Muscle of leg (tissue), 3 donors: ENCODE measurements at regions not wholly inside any gene's neighbourhood (a gene's known extent, or its start where the extent isn't known, plus 50 kb on each side); places are given as distances from the start of the nearest gene placed in this dataset.
A peak's percentile ranks its signal among the peaks of the same experiment; 100 is the strongest.

Experiments
- DNase-seq: peaks from one replicate; pipeline ENCODE4 v3.0.0; 2013
- H3K27ac ChIP-seq: one replicate; pipeline ENCODE4 v1.5.1; 2013; ENCODE audit warnings: mild to moderate bottlenecking, low read length, control low read depth
- H3K27me3 ChIP-seq: one replicate; pipeline ENCODE4 v1.6.1; 2013; ENCODE audit warnings: low read length; ENCODE audit not compliant: control insufficient read depth, insufficient read depth
- H3K36me3 ChIP-seq: one replicate; pipeline ENCODE4 v1.6.1; 2013; ENCODE audit warnings: low read length; ENCODE audit not compliant: control insufficient read depth, insufficient read depth
- H3K4me1 ChIP-seq: one replicate; pipeline ENCODE4 v1.6.1; 2013; ENCODE audit warnings: low read length; ENCODE audit not compliant: control insufficient read depth, insufficient read depth
- H3K4me3 ChIP-seq: one replicate; pipeline ENCODE4 v1.5.1; 2013; ENCODE audit warnings: low read length, control low read depth
- H3K9me3 ChIP-seq: replicated peaks from 2 replicates; pipeline ENCODE4 v1.6.1; 2013; ENCODE audit warnings: low read depth, low read length; ENCODE audit not compliant: control insufficient read depth
- WGBS: methylation state at CpG from one replicate; pipeline ENCODE4 v1.1.5; 2013; ENCODE audit warnings: missing lambda C conversion rate; ENCODE audit not compliant: insufficient coverage; 5-methylcytosine and 5-hydroxymethylcytosine counted together

GRCh38 chr17:33647956-33648355 is 354.9 kb upstream of the ASIC2 start:
- H3K36me3 ChIP-seq = no peaks in the 10 kb centered on the region
- no peak overlapping the region for H3K27ac ChIP-seq
- no peaks in the 10 kb centered on the region for H3K4me1 ChIP-seq
- H3K27me3 ChIP-seq = peaks cover 15% of the 10 kb centered on the region
- no peaks in the 10 kb centered on the region for H3K9me3 ChIP-seq
- DNase-seq = peak; percentile 51
- WGBS = no CpG with 5 or more reads among the region's 2 CpGs
- no peak overlapping the region for H3K4me3 ChIP-seq

- H3K27me3 ChIP-seq = peaks cover 15% of the 10 kb centered on the region
- WGBS = 40% methylated on average over 1 of the region's 5 CpGs
- no peaks in the 10 kb centered on the region for H3K9me3 ChIP-seq
- H3K36me3 ChIP-seq = no peaks in the 10 kb centered on the region
- no peak for DNase-seq
- no peak overlapping the region for H3K4me3 ChIP-seq
- H3K4me1 ChIP-seq = no peaks in the 10 kb centered on the region
- no peak overlapping the region for H3K27ac ChIP-seq
These were observed 357.2 kb upstream of the ASIC2 start for GRCh38 chr17:33650304-33650703.

- Histone ChIP-seq H3K4me3 (no peak overlapping the region), H3K9me3 (no peaks in the 10 kb centered on the region), H3K27ac (no peak overlapping the region), H3K27me3 (peaks cover 13% of the 10 kb centered on the region), H3K4me1 (no peaks in the 10 kb centered on the region), H3K36me3 (no peaks in the 10 kb centered on the region)
- no peak for DNase-seq
- WGBS = no CpG with 5 or more reads among the region's 3 CpGs
These were observed 358.6 kb upstream of the ASIC2 start for GRCh38 chr17:33651686-33652085.

GRCh38 chr17:33652731-33653398 is 359.8 kb upstream of the ASIC2 start:
- H3K27me3 ChIP-seq = peaks cover 4% of the 10 kb centered on the region
- no peak overlapping the region for H3K27ac ChIP-seq
- WGBS = 38% methylated on average over 3 of the region's 6 CpGs
- no peaks in the 10 kb centered on the region for H3K9me3 ChIP-seq
- DNase-seq = no peak
- H3K4me1 ChIP-seq = no peaks in the 10 kb centered on the region
- no peak overlapping the region for H3K4me3 ChIP-seq
- H3K36me3 ChIP-seq = no peaks in the 10 kb centered on the region

GRCh38 chr17:33653399-33653788 is 360.3 kb upstream of the ASIC2 start:
- Histone ChIP-seq H3K4me3 (no peak overlapping the region), H3K36me3 (no peaks in the 10 kb centered on the region), H3K4me1 (no peaks in the 10 kb centered on the region), H3K27me3 (peaks cover 3% of the 10 kb centered on the region), H3K27ac (no peak overlapping the region), H3K9me3 (no peaks in the 10 kb centered on the region)
- DNase-seq = no peak

GRCh38 chr17:33657181-33657580 is 364.1 kb upstream of the ASIC2 start:
- Histone ChIP-seq H3K36me3 (no peaks in the 10 kb centered on the region), H3K9me3 (no peaks in the 10 kb centered on the region), H3K4me1 (no peaks in the 10 kb centered on the region), H3K27me3 (peaks cover 2% of the 10 kb centered on the region), H3K4me3 (no peak overlapping the region), H3K27ac (no peak overlapping the region)
- DNase-seq = no peak
- 53% methylated on average over 3 of the region's 4 CpGs for WGBS

- Histone ChIP-seq H3K9me3 (no peaks in the 10 kb centered on the region), H3K4me3 (no peak overlapping the region), H3K4me1 (no peaks in the 10 kb centered on the region), H3K27ac (no peak overlapping the region), H3K27me3 (peaks cover 2% of the 10 kb centered on the region), H3K36me3 (no peaks in the 10 kb centered on the region)
- no CpG with 5 or more reads among the region's 3 CpGs for WGBS
- DNase-seq = no peak
These were observed 368.9 kb upstream of the ASIC2 start for GRCh38 chr17:33661975-33662374.

- WGBS = 75% methylated on average over 2 of the region's 8 CpGs
- DNase-seq = no peak
- Histone ChIP-seq H3K27ac (no peak overlapping the region), H3K36me3 (no peaks in the 10 kb centered on the region), H3K27me3 (peaks cover 2% of the 10 kb centered on the region), H3K4me1 (no peaks in the 10 kb centered on the region), H3K9me3 (no peaks in the 10 kb centered on the region), H3K4me3 (no peak overlapping the region)
These were observed 371.2 kb upstream of the ASIC2 start for GRCh38 chr17:33664116-33664840.

- Histone ChIP-seq H3K9me3 (no peaks in the 10 kb centered on the region), H3K36me3 (no peaks in the 10 kb centered on the region), H3K27ac (no peak overlapping the region), H3K4me3 (no peak overlapping the region), H3K27me3 (no peaks in the 10 kb centered on the region), H3K4me1 (no peaks in the 10 kb centered on the region)
- 71% methylated on average over 10 of the region's 12 CpGs for WGBS
- no peak for DNase-seq
These were observed 374.0 kb upstream of the ASIC2 start for GRCh38 chr17:33667052-33667509.

GRCh38 chr17:33667671-33668070 is 374.6 kb upstream of the ASIC2 start:
- WGBS = no CpG with 5 or more reads among the region's 4 CpGs

More at GRCh38 chr17:33667671-33668070, 374.6 kb upstream of the ASIC2 start:
- no peak overlapping the region for H3K27ac ChIP-seq
- no peak overlapping the region for H3K4me3 ChIP-seq
- no peaks in the 10 kb centered on the region for H3K27me3 ChIP-seq
- H3K9me3 ChIP-seq = no peaks in the 10 kb centered on the region
- H3K4me1 ChIP-seq = no peaks in the 10 kb centered on the region
- peak; percentile 49 for DNase-seq
- no peaks in the 10 kb centered on the region for H3K36me3 ChIP-seq
